Keratinocyte (primary cell): ENCODE measurements at regions not wholly inside any gene's neighbourhood (a gene's known extent, or its start where the extent isn't known, plus 50 kb on each side); places are given as distances from the start of the nearest gene placed in this dataset.
A peak's percentile ranks its signal among the peaks of the same experiment; 100 is the strongest.

ENCODE experiments used
- DNase-seq: peaks from one replicate; pipeline ENCODE4 v3.0.0-alpha.2; 2011; ENCODE audit warnings: low read depth, missing footprints, low spot score
- FAIRE-seq: peaks from 2 replicates; lab custom pipeline; 2011; peaks lifted over from hg19 to GRCh38; lab: Jason Lieb, UNC
- H2AFZ ChIP-seq: 2 replicates; pipeline ENCODE4 v1.6.0; 2012; ENCODE audit warnings: low read length, control low read depth, inconsistent platforms; ENCODE audit not compliant: control insufficient read depth
- H3K27ac ChIP-seq: 2 replicates; pipeline ENCODE4 v1.5.1; 2011; ENCODE audit warnings: low read length; ENCODE audit not compliant: control insufficient read depth, insufficient read depth
- H3K27me3 ChIP-seq: 3 replicates; pipeline ENCODE4 v1.6.0; 2011; ENCODE audit warnings: low read length; ENCODE audit not compliant: control insufficient read depth, insufficient read depth; ENCODE audit errors: extremely low read depth
- H3K36me3 ChIP-seq, 2 experiments: 2 replicates in 1 of 2; 3 replicates in 1 of 2; pipeline ENCODE4 v1.5.1; 2011; ENCODE audit warnings: low read length in 2 of 2, mild to moderate bottlenecking in 1 of 2; ENCODE audit not compliant: control insufficient read depth in 2 of 2, insufficient read depth in 2 of 2; ENCODE audit errors: extremely low read depth in 1 of 2
- H3K4me1 ChIP-seq: 3 replicates; pipeline ENCODE4 v1.5.1; 2011; ENCODE audit warnings: low read length; ENCODE audit not compliant: control insufficient read depth, insufficient read depth; ENCODE audit errors: extremely low read depth
- H3K4me2 ChIP-seq: 3 replicates; pipeline ENCODE4 v1.6.0; 2011; ENCODE audit warnings: low read depth, low read length; ENCODE audit not compliant: control insufficient read depth, insufficient read depth; ENCODE audit errors: extremely low read depth
- H3K4me3 ChIP-seq, 3 experiments: fragments of 200-600 bp in 1 of 3; sonication (generic) in 1 of 3; 2 replicates in 2 of 3; 3 replicates in 1 of 3; pipeline ENCODE4 v1.5.1; 2011 to 2016; ENCODE audit warnings: low read length in 3 of 3, mild to moderate bottlenecking in 3 of 3, control low read depth in 2 of 3, inconsistent platforms in 1 of 3, low read depth in 1 of 3, mixed read lengths in 1 of 3, mixed run types in 1 of 3, moderate library complexity in 1 of 3; ENCODE audit not compliant: control insufficient read depth in 2 of 3, insufficient read depth in 2 of 3; ENCODE audit errors: extremely low read depth in 1 of 3
- H3K79me2 ChIP-seq: 2 replicates; pipeline ENCODE4 v1.6.0; 2012; ENCODE audit warnings: low read length; ENCODE audit not compliant: control insufficient read depth, insufficient read depth
- H3K9ac ChIP-seq: 3 replicates; pipeline ENCODE4 v1.6.0; 2011; ENCODE audit warnings: low read length; ENCODE audit not compliant: control insufficient read depth, insufficient read depth; ENCODE audit errors: extremely low read depth
- H3K9me1 ChIP-seq: 3 replicates; pipeline ENCODE4 v1.6.0; 2011; ENCODE audit warnings: low read length; ENCODE audit not compliant: control insufficient read depth, insufficient read depth; ENCODE audit errors: extremely low read depth
- H3K9me3 ChIP-seq: 2 replicates; pipeline ENCODE4 v1.5.1; 2012; ENCODE audit warnings: low read depth, low read length; ENCODE audit not compliant: control insufficient read depth
- H4K20me1 ChIP-seq: 3 replicates; pipeline ENCODE4 v1.6.0; 2011; ENCODE audit warnings: low read length; ENCODE audit not compliant: control insufficient read depth, insufficient read depth; ENCODE audit errors: extremely low read depth
- CTCF ChIP-seq, 3 experiments: IDR thresholded peaks in 1 of 3; conservative IDR thresholded peaks in 1 of 3; optimal IDR thresholded peaks in 1 of 3; 2 replicates in 2 of 3; 3 replicates in 1 of 3; pipeline versions ENCODE3 to v1.5.1; 2011; ENCODE audit warnings: low read length in 3 of 3, mild to moderate bottlenecking in 3 of 3, moderate library complexity in 2 of 3, control low read depth in 1 of 3, inconsistent platforms in 1 of 3; ENCODE audit not compliant: insufficient read depth in 2 of 3; ENCODE audit errors: extremely low read depth in 1 of 3
- EZH2 ChIP-seq: IDR thresholded peaks from one replicate; pipeline ENCODE4 v1.6.1; 2012; ENCODE audit warnings: inconsistent platforms, mild to moderate bottlenecking, low read length, moderate library complexity
- dilution Hi-C: fragments of 300-500 bp; cut with MboI; formaldehyde crosslinking; loops from one replicate; pipeline ENCODE4 v1.7.0; 2020; ENCODE audit warnings: low sequenced_read_pairs; ENCODE audit not compliant: extremely low pct_ligation_motif_present

DNA sequence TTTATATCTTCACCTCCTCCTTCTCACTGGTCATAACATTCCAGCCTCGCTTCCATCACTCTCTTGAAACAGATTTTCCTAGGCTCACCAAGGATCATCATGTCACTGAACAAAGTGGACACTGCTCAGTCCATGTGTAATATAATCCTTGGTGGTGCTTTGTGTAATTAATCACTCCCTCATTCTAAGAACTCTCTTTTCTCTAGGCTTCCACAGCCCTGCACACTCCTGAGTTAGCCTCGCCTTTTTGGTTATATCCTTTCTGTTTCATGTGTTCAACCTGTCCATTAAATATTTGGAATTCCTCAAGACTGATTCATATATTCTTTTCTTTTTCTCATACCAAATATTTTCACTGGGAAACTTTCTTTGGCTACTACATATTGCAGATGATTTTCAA lies 440.8 kb downstream of the PYDC2 start:
- DNase-seq, result no peak
- H3K27me3 ChIP-seq, result no peaks in the 10 kb centered on the region
- dilution Hi-C loops, result no loop called here
- no peak for FAIRE-seq
- peak overlapping the region; percentile 10 for H2AFZ ChIP-seq
- H3K27ac ChIP-seq, result no peak overlapping the region
- no peaks in the 10 kb centered on the region for H3K79me2 ChIP-seq
- no peaks in the 10 kb centered on the region for H3K9me3 ChIP-seq
- TF ChIP-seq CTCF (optimal IDR thresholded peaks at IDR 0.05 in 1 of 3, IDR thresholded peaks at IDR 0.05 in 1 of 3, conservative IDR thresholded peaks at IDR 0.05 in 1 of 3; ENCODE audit: extremely low read depth in 1 of 3, insufficient read depth in 2 of 3, low read length in 3 of 3) (no peak), EZH2 (no peak)
- H3K4me3 ChIP-seq, result no peak overlapping the region
- H3K9ac ChIP-seq, result no peak overlapping the region
- H3K36me3 ChIP-seq, result no peaks in the 10 kb centered on the region
- peaks cover 2% of the 10 kb centered on the region for H3K4me1 ChIP-seq
- no peaks in the 10 kb centered on the region for H3K9me1 ChIP-seq
- H3K4me2 ChIP-seq, result no peak overlapping the region
- no peaks in the 10 kb centered on the region for H4K20me1 ChIP-seq

GRCh38 chr3:191912616-191913204 lies 451.7 kb downstream of the PYDC2 start:
- H3K9ac ChIP-seq, result no peak overlapping the region
- H2AFZ ChIP-seq, result no peak overlapping the region
- H3K27me3 ChIP-seq, result no peaks in the 10 kb centered on the region
- TF ChIP-seq CTCF (optimal IDR thresholded peaks at IDR 0.05 in 1 of 3, IDR thresholded peaks at IDR 0.05 in 1 of 3, conservative IDR thresholded peaks at IDR 0.05 in 1 of 3; ENCODE audit: extremely low read depth in 1 of 3, insufficient read depth in 2 of 3, low read length in 3 of 3) (no peak), EZH2 (no peak)
- H3K4me3 ChIP-seq, result no peak overlapping the region
- dilution Hi-C loops, result no loop called here
- no peak for FAIRE-seq
- H3K27ac ChIP-seq, result no peak overlapping the region
- no peak for DNase-seq
- no peaks in the 10 kb centered on the region for H4K20me1 ChIP-seq
- H3K9me3 ChIP-seq, result no peaks in the 10 kb centered on the region
- H3K4me1 ChIP-seq, result no peaks in the 10 kb centered on the region
- H3K9me1 ChIP-seq, result no peaks in the 10 kb centered on the region
- no peak overlapping the region for H3K4me2 ChIP-seq
- no peaks in the 10 kb centered on the region for H3K36me3 ChIP-seq
- no peaks in the 10 kb centered on the region for H3K79me2 ChIP-seq
